ENCODE measurements at regions not wholly inside any gene's neighbourhood (a gene's known extent, or its start where the extent isn't known, plus 50 kb on each side); places are given as distances from the start of the nearest gene placed in this dataset.

GRCh38 chr2:66874411-66874810 lies 439.5 kb downstream of the MEIS1 start:
- no peak for DNase-seq (ENCODE audit: low read depth in 4 of 4, low spot score in 2 of 4)

DNA sequence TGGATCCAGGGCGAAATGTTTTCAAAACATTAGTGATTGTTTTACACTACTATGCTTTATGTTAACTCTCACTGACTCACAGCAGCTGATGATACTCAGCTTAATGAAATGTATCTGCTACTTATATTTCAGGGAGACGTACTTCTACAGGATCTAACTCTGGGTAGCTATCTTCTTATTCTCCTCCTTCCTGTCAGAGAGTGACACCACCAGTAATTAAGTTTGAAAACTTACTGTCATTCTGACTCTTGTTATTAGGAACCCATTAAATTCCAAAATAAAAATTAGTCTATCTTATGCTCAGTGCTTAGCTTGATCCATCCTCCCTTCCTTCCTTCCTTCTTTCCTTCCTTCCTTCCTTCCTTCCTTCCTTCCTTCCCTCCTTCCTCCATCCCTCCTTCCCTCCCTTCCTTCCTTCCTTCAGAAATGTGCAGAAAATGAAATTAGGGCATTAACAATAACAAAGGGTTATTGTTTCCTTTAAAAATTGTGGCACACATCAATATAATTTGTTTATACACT lies 441.1 kb downstream of the MEIS1 start:
- DNase-seq (ENCODE audit: low read depth in 4 of 4, low spot score in 2 of 4), result no peak

DNA sequence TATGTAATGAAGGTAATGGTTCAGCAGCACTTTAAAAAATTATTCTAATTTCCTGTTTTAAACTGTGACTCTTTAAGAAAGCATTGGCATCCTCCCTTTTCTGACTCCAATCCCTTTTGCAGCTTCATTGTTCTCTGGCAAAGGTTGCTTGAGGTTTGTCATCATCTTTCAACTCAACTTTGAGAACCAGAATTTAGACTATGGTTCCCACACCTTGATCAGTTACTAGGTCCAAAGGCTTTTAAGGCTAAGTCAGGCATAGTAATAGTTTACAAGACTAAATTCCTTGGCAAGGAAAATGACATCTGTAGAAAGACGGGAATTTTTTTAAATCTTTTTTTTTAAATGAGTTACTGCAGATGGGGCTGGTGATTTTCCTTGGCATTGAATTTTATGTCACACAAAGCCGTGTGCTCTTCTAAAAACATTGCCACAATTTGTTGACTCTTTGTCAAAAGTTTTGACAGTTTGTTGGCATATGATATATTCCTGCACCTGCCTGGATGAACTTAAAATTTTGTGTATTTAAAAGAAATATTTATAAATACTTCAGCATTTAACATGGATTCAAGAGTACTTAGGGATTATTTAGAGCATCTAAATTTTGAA lies 451.0 kb downstream of the MEIS1 start:
- no peak for DNase-seq (ENCODE audit: low read depth in 4 of 4, low spot score in 2 of 4)

- DNase-seq (ENCODE audit: low read depth in 4 of 4, low spot score in 2 of 4), result no peak
Observed at GRCh38 chr2:66888246-66888645, 453.3 kb downstream of the MEIS1 start.

- DNase-seq (ENCODE audit: low read depth in 4 of 4, low spot score in 2 of 4), result no peak
Observed at GRCh38 chr2:66888791-66889631, 454.1 kb downstream of the MEIS1 start.

DNA sequence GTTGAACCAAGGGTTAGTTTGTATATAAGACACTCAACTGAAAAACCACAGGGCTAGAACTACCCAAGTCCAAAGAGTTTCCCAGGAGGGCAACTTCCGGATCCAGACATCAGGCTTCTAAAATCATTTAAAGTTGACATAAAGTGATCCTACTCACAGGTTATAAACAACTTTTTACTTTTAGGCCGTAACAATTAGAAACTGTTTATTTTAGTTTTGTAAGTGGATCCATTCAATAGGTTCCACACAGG lies 454.6 kb downstream of the MEIS1 start:
- no peak for DNase-seq (ENCODE audit: low read depth in 4 of 4, low spot score in 2 of 4)

- no peak for DNase-seq (ENCODE audit: low read depth in 4 of 4, low spot score in 2 of 4)
Observed at GRCh38 chr2:66890166-66890742, 455.3 kb downstream of the MEIS1 start.

GRCh38 chr2:66895206-66895605 lies 460.3 kb downstream of the MEIS1 start:
- no peak for DNase-seq (ENCODE audit: low read depth in 4 of 4, low spot score in 2 of 4)

DNA sequence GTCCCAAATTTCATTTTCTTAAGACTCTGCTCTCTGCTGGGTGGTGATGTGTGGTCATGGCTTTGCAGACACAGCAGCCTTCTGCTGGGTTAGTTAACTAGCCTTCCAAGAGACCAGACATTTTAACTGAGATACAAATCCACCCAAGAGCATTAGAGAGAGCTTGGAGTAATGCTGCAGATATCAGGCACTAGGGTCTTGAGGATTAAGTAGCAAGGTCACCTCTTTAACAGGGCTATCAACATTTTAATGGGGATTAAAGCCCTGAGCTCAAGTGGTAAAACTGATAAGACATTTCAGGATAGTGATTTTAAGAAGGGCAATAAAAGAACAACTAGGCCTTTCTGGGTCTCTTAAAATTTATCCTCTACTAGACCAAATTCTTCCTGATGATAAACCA lies 461.2 kb downstream of the MEIS1 start:
- DNase-seq (ENCODE audit: low read depth in 4 of 4, low spot score in 2 of 4), result no peak

GRCh38 chr2:66897181-66897580 lies 462.3 kb downstream of the MEIS1 start:
- DNase-seq (ENCODE audit: low read depth in 4 of 4, low spot score in 2 of 4), result no peak

DNA sequence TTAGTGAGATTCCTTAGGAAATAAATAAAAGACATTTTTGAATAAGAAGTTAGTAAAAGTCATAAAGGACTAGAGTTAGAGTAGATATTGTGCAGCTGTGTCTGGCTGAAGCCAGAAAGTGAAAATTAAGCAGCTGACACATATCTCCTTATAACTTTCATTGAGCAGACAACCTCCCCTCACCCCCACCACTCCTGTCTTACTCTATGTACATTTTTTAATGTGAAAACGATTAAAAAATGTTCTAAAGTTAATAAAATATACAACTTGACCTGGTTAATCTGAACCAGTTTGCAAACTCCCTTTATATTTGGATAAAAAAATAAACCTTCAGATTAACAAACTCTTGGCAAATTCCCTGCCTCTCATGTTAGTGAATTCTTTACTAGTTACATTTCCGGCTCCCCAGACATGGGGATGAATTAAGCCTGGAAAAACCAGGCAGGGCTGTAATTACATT lies 462.8 kb downstream of the MEIS1 start:
- peak in 1 of 4 donors; percentile 60 for DNase-seq (ENCODE audit: low read depth in 4 of 4, low spot score in 2 of 4)

DNA sequence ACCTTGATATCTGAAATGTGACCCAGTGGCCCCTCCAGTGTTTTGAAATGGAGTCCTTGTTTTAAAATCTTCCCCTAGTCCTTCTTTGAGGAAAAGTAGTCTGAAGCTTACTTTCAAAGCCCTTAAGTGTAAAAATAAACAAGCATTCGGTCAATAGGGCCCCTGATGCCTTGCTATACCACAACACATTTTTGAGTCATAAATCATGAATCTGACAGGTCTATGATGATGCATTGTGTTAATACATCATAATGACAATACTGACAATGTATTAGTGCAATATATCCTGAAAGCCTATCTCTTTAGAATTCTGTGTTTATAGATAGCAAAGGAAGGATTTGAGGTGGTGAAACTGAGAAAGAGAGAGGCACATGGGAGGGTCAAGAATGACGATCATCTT lies 464.2 kb downstream of the MEIS1 start:
- no peak for DNase-seq (ENCODE audit: low read depth in 4 of 4, low spot score in 2 of 4)

DNA sequence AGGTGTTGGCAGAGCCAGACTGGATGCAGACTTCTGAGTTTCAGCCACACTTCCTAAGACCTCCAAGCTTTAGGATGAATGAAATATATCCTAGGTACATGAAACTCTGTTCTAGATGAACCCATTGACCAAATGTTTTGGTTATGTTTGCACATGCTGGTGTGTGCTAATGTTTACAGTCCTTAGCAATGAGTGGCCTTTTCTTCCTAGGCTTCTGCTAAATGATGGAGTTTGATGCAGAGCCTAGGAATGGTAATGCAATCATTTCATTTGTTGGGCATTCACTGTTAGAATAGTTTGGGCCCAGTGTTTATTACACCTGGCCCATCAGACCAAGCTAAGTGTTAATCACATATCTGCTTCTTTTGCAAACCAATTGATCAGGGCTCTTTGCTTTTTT lies 464.7 kb downstream of the MEIS1 start:
- no peak for DNase-seq (ENCODE audit: low read depth in 4 of 4, low spot score in 2 of 4)

- no peak for DNase-seq (ENCODE audit: low read depth in 4 of 4, low spot score in 2 of 4)
Observed at GRCh38 chr2:66901344-66901743, 466.4 kb downstream of the MEIS1 start.

DNA sequence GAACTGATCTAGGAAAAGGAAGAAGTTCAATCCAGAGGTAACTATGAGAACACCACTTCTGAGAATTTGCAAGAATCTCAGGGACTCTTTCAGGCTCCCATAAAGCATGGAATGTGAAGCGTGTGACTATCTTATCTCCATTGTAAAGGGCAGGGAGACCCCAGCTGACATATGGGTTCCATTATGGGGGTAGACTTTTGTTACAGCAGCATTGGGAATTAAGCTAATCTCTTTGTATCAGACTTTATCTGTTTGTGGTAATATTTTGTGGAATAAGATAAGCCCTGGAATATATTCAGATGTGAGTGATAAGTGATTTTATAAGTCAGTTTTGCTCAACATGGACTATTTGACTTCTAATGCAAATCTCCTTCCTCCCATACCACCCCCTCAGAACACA lies 468.3 kb downstream of the MEIS1 start:
- DNase-seq (ENCODE audit: low read depth in 4 of 4, low spot score in 2 of 4), result no peak

GRCh38 chr2:66903745-66904465 lies 469.0 kb downstream of the MEIS1 start:
- DNase-seq (ENCODE audit: low read depth in 4 of 4, low spot score in 2 of 4), result no peak

DNA sequence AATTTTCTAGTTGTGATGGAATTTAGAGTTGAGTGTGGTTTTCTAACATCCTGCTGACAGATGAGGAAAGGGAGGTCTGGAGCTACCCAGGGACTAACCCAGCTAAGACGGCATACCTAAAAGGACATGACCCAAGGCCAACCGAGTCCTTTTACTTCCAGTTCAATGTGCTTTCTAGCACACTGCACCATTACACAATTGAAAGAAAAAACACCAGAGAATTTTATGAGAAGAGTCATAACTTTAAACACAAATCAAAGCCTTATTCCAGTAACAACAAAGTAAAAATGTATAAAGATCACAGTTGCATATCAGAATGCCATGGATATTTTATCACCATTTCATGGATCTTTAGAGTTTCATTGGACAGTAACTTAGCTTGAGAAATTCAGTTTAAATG lies 480.3 kb downstream of the MEIS1 start:
- DNase-seq (ENCODE audit: low read depth in 4 of 4, low spot score in 2 of 4), result no peak

DNA sequence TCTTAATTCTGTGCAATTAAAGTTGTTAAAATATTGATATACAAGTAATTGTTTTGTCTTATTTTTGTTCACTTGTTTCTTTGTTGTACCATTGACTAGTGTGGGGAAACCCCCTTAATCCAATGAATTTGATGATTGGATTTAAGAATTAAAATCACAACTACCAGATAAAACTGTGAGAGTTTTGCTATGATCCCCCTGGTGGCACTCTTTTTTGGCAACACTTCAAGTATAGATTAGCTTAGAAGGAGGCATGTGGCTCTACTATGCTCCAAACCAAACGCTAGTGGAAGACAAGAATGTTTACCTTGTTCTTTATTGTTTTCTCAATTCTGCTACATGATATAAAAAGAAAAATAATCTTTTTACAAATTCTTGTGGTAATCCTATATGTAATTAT lies 477.8 kb upstream of the ETAA1 start:
- no peak for DNase-seq (ENCODE audit: low read depth in 4 of 4, low spot score in 2 of 4)

DNA sequence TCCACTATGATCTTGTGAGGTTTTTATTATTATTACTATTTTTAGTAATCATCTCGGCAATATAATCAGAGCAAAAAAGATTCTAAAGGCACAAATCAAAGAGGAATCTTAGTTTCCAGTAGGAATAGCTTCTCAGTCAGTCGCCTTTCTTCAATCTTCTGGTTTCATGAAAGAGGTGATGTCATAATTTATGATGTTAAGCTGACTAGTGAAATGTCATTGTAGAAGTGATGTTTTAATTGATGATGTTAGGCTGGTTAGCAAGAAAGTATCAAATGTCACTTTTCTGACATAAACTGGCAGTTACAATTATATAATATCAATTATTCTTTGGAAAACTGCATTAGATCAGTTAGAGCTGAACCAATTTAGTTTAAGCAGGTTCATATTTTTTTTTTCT lies 476.7 kb upstream of the ETAA1 start:
- DNase-seq (ENCODE audit: low read depth in 4 of 4, low spot score in 2 of 4), result no peak

- no peak for DNase-seq (ENCODE audit: low read depth in 4 of 4, low spot score in 2 of 4)
Observed at GRCh38 chr2:66925128-66925527, 472.0 kb upstream of the ETAA1 start.

- no peak for DNase-seq (ENCODE audit: low read depth in 4 of 4, low spot score in 2 of 4)
Observed at GRCh38 chr2:66926594-66927112, 470.5 kb upstream of the ETAA1 start.

All from left renal cortex interstitium (tissue), 4 donors.